Suprapubic skin (tissue), 4 donors: ENCODE measurements at regions not wholly inside any gene's neighbourhood (a gene's known extent, or its start where the extent isn't known, plus 50 kb on each side); places are given as distances from the start of the nearest gene placed in this dataset.

ENCODE experiments used
- DNase-seq, 2 donors: peaks; one replicate each; pipeline ENCODE4 v3.0.0-alpha.2; 2019; ENCODE audit warnings: low spot score in 2 of 2
- H3K27ac ChIP-seq: fragments of 200-600 bp; sonication (generic); one replicate; pipeline ENCODE4 v1.5.1; 2019
- H3K27me3 ChIP-seq: fragments of 200-600 bp; sonication (generic); one replicate; pipeline ENCODE4 v1.5.1; 2019
- H3K36me3 ChIP-seq: fragments of 200-600 bp; sonication (generic); one replicate; pipeline ENCODE4 v1.5.1; 2019
- H3K4me1 ChIP-seq: fragments of 200-600 bp; sonication (generic); one replicate; pipeline ENCODE4 v1.5.1; 2019
- H3K4me3 ChIP-seq: fragments of 200-600 bp; sonication (generic); one replicate; pipeline ENCODE4 v1.5.1; 2019; ENCODE audit warnings: mild to moderate bottlenecking
- H3K9me3 ChIP-seq: fragments of 200-600 bp; sonication (generic); one replicate; pipeline ENCODE4 v1.5.1; 2019
- CTCF ChIP-seq, 2 donors: fragments of 200-600 bp in 1 of 2; fragments of 450-650 bp in 1 of 2; sonication (generic) in 1 of 2; IDR thresholded peaks; one replicate each; pipeline ENCODE4 v1.5.1; 2016 to 2019; ENCODE audit warnings: antibody characterized with exemption in 2 of 2, mild to moderate bottlenecking in 1 of 2, moderate library complexity in 1 of 2
- EP300 ChIP-seq: sonication (generic); formaldehyde crosslinking; IDR thresholded peaks from one replicate; pipeline ENCODE4 v1.6.1; 2017; ENCODE audit warnings: antibody characterized with exemption
- POLR2A ChIP-seq, 2 donors: fragments of 450-650 bp; IDR thresholded peaks; one replicate each; pipeline ENCODE4 v1.6.1; 2017; ENCODE audit warnings: antibody characterized with exemption in 2 of 2, mild to moderate bottlenecking in 2 of 2, moderate library complexity in 2 of 2
- POLR2AphosphoS5 ChIP-seq, 3 donors: sonication (generic); formaldehyde crosslinking; IDR thresholded peaks; one replicate each; pipeline ENCODE4 v1.6.1; 2017; ENCODE audit warnings: antibody characterized with exemption in 3 of 3
- WGBS: methylation state at CpG from one replicate; pipeline ENCODE4 v1.1.5; 2018; 5-methylcytosine and 5-hydroxymethylcytosine counted together

DNA sequence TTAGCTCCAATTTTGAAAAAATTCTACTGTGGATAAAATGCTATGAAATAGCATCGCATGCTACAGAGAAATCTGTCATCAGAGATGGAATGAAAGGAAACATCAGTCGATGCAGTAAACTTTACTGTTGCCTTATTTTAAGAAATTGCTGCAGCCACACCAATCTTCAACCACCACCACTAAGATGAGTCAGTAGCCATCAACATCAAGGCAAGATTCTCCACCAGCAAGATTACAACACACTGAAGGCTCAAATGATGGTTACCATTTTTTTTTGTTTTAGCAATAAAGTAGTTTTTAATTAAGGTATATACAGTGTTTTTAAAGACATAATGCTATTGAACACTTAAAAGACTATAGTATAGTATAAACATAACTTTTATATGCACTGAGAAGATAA is 95.6 kb upstream of the JUN start:
- no peak overlapping the region for H3K4me3 ChIP-seq
- no peak for DNase-seq
- H3K9me3 ChIP-seq, result no peaks in the 10 kb centered on the region
- H3K4me1 ChIP-seq, result peaks cover 31% of the 10 kb centered on the region
- 95% methylated on average over 2 of the region's 2 CpGs for WGBS
- TF ChIP-seq EP300, result no peak
- no peak for TF ChIP-seq POLR2AphosphoS5 (IDR thresholded peaks at IDR 0.05)
- no peak for TF ChIP-seq POLR2A (IDR thresholded peaks at IDR 0.05)
- no peak for TF ChIP-seq CTCF (IDR thresholded peaks at IDR 0.05)
- H3K27me3 ChIP-seq, result no peaks in the 10 kb centered on the region
- H3K27ac ChIP-seq, result no peak overlapping the region
- H3K36me3 ChIP-seq, result no peaks in the 10 kb centered on the region

DNA sequence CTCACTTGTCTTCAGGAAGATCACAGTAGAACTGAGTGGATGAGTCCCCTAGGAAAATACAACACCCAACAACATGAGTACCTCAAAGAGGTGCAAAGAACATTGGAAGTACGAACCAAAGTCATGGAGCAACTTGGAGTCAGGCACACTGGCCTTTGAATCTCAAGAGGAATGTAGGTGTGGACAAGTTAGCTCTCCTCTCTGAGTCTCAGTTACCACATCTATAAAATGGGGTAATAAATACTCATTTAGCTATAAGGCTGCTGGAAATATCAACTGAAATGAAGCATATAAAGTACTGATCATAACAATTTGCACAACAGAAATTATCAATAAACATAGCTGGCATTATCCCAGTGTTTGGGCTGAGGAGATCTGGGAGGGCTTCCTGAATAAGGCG is 96.7 kb upstream of the JUN start:
- H3K36me3 ChIP-seq, result no peaks in the 10 kb centered on the region
- H3K27me3 ChIP-seq, result no peaks in the 10 kb centered on the region
- H3K27ac ChIP-seq, result no peak overlapping the region
- DNase-seq, result no peak
- WGBS, result 100% methylated on average over 2 of the region's 2 CpGs
- peaks cover 30% of the 10 kb centered on the region for H3K4me1 ChIP-seq
- no peak overlapping the region for H3K4me3 ChIP-seq
- H3K9me3 ChIP-seq, result no peaks in the 10 kb centered on the region
- TF ChIP-seq EP300, result no peak
- no peak for TF ChIP-seq POLR2A (IDR thresholded peaks at IDR 0.05)
- TF ChIP-seq POLR2AphosphoS5 (IDR thresholded peaks at IDR 0.05), result no peak
- TF ChIP-seq CTCF (IDR thresholded peaks at IDR 0.05), result no peak

DNA sequence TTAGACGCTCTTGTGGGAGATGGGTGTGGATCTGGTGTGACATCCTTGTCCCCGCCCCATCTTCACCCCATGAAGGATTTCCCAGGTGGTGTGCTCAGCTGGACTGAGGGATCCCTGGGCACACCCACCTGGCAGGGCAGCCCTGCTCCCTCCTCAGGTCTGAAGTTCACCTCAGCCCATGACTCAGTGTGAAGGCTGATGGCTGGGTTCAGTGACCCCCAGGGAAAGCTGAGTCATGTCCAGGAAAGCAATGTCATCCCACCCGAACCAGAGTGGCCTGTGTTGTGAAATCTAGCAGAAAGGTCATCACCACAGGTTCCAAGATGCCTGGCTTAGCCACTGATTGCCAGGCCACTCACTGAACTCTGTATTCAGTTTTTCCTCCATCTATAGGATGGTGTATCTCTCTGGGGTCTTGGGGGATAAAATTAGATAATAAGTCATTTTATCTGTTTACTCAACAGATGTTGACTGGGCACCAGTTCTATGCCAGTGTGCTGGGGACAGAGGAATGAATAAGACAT is 97.7 kb upstream of the JUN start:
- Histone ChIP-seq H3K4me1 (peaks cover 38% of the 10 kb centered on the region), H3K4me3 (no peak overlapping the region), H3K27ac (no peak overlapping the region), H3K27me3 (no peaks in the 10 kb centered on the region), H3K9me3 (no peaks in the 10 kb centered on the region), H3K36me3 (no peaks in the 10 kb centered on the region)
- WGBS, result 68% methylated on average over 3 of the region's 3 CpGs
- TF ChIP-seq POLR2AphosphoS5 (IDR thresholded peaks at IDR 0.05) (peak in 1 of 3 donors; percentile 25), CTCF (IDR thresholded peaks at IDR 0.05) (no peak), POLR2A (IDR thresholded peaks at IDR 0.05) (no peak)
- DNase-seq, result no peak

DNA sequence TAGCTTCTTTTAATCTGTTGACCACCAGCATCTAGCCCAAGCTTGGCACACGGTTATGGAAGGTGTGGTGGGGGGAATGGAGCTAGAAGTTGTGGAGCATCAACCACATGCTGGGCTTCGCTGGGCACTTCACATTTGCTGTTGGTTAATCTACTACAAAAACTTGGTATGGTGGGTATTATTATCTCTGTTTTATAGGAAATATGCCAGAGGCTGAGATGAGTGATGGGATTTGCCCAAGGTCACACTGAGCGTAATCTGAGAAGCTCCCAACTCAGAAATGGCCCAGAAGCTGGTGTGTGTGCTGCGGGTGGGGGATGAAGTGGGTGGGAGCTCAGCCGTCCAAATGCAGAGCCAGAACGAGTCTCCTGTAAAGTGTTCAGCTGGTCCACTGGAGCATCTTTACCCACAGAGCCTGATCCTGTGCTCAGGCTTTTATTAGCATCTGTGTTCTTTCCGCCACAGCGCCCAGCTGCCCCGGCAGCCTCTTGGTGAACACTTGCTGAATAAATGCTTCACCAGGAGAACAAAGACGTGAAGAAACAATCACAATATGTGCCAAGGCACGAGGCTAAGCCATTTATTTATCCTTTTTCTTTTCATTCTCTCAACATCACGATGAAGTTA is 98.6 kb upstream of the JUN start:
- no peaks in the 10 kb centered on the region for H3K9me3 ChIP-seq
- no peak for TF ChIP-seq EP300
- TF ChIP-seq POLR2A (IDR thresholded peaks at IDR 0.05), result no peak
- TF ChIP-seq CTCF (IDR thresholded peaks at IDR 0.05), result no peak
- TF ChIP-seq POLR2AphosphoS5 (IDR thresholded peaks at IDR 0.05), result no peak
- peaks cover 39% of the 10 kb centered on the region for H3K4me1 ChIP-seq
- no peak overlapping the region for H3K4me3 ChIP-seq
- H3K36me3 ChIP-seq, result no peaks in the 10 kb centered on the region
- H3K27me3 ChIP-seq, result no peaks in the 10 kb centered on the region
- DNase-seq, result no peak
- H3K27ac ChIP-seq, result peak overlapping the region; percentile 48
- 93% methylated on average over 12 of the region's 12 CpGs for WGBS

DNA sequence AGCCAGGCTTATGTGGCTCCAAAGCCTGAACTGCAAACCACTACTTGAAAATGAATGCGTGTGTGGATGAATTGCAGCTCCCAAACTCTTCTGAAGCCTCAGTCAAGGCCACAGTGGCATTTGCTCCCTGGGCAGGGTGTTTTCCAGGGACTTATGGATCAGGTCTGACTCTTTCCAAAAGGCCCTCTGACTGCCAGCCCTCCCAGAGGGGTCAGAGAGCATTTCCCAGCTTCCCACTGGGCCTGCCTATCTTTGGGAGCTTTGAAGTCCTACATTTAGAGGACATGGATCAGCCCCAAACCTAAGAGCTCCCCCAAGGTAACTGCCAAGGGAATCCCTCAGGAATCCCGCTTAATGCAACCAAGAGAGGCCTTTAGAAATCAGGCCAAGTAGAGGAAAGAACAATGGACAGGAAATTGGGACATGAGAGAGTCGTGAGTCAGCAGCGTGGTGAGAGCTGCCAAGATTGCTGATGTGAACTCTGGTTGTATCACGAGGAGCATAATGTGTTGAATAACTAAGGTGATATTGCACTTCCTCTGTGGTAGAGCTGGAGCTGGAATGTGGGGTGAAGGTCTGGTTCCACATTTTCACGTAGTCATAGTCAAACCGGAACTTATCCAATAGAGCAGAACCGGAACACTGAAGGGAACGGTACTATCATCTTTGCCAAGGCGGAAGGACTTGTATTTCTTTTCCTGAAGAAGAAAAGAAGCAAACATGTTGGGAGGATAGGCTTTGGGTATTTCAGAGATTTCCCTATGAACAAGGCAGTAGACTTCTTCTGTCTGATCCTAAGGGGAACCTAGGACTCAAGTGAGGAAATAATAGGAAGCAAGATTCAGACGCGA is 99.4 kb upstream of the JUN start:
- peak; percentile 84 for DNase-seq
- Histone ChIP-seq H3K36me3 (no peaks in the 10 kb centered on the region), H3K4me3 (no peak overlapping the region), H3K27me3 (no peaks in the 10 kb centered on the region), H3K27ac (peak overlapping the region; percentile 52), H3K9me3 (no peaks in the 10 kb centered on the region), H3K4me1 (peaks cover 45% of the 10 kb centered on the region)
- 55% methylated on average over 12 of the region's 12 CpGs for WGBS
- TF ChIP-seq POLR2AphosphoS5 (IDR thresholded peaks at IDR 0.05) (peak in 1 of 3 donors; percentile 57), CTCF (IDR thresholded peaks at IDR 0.05) (no peak)
